SK-N-SH treated with all-trans-retinoic acid at 6 μM for 48 hours (cell line): ENCODE measurements at regions not wholly inside any gene's neighbourhood (a gene's known extent, or its start where the extent isn't known, plus 50 kb on each side); places are given as distances from the start of the nearest gene placed in this dataset.

Experiments
- ATAC-seq: fragments of 200-7000 bp; cut with Tn5 transposase; 3 replicates; pipeline ENCODE4 v1.9.1; 2020; ENCODE audit warnings: mild to moderate bottlenecking, moderate library complexity
- ARNTL ChIP-seq: fragments of 450-650 bp; formaldehyde crosslinking; IDR thresholded peaks from 2 replicates; pipeline ENCODE4 v1.5.0; 2020; ENCODE audit warnings: low read depth, mild to moderate bottlenecking, moderate library complexity, borderline replicate concordance
- CREB5 ChIP-seq: fragments of 250-450 bp; sonication (Bioruptor Pico); IDR thresholded peaks from 2 replicates; pipeline ENCODE4 v1.5.1; 2020; ENCODE audit warnings: low read depth, mild to moderate bottlenecking, moderate library complexity
- CSDC2 ChIP-seq: fragments of 250-450 bp; sonication (Bioruptor Pico); IDR thresholded peaks from 2 replicates; pipeline ENCODE4 v1.5.0; 2020; ENCODE audit warnings: mild to moderate bottlenecking, moderate library complexity
- CSRNP3 ChIP-seq: fragments of 250-450 bp; sonication (Bioruptor Pico); IDR thresholded peaks from 2 replicates; pipeline ENCODE4 v1.5.1; 2021; ENCODE audit warnings: mild to moderate bottlenecking, moderate library complexity
- ESRRG ChIP-seq: fragments of 250-450 bp; sonication (Bioruptor Pico); IDR thresholded peaks from 2 replicates; pipeline ENCODE4 v1.6.1; 2021; ENCODE audit warnings: mild to moderate bottlenecking
- GLIS3 ChIP-seq: fragments of 250-450 bp; sonication (Bioruptor Pico); IDR thresholded peaks from 2 replicates; pipeline ENCODE4 v1.5.0; 2020; ENCODE audit warnings: mild to moderate bottlenecking, moderate library complexity
- ISL1 ChIP-seq: fragments of 250-450 bp; sonication (Bioruptor Pico); IDR thresholded peaks from 2 replicates; pipeline ENCODE4 v2.1.2; 2022; ENCODE audit warnings: mild to moderate bottlenecking, moderate library complexity
- OSR1 ChIP-seq: fragments of 250-450 bp; sonication (Bioruptor Pico); IDR thresholded peaks from 2 replicates; pipeline ENCODE4 v1.8.0; 2022; ENCODE audit warnings: moderate library complexity, mild to moderate bottlenecking, inconsistent platforms
- PATZ1 ChIP-seq: fragments of 250-450 bp; sonication (Bioruptor Pico); IDR thresholded peaks from 2 replicates; pipeline ENCODE4 v1.8.0; 2020; ENCODE audit warnings: mild to moderate bottlenecking, moderate library complexity, borderline replicate concordance
- POU6F1 ChIP-seq: fragments of 250-450 bp; sonication (Bioruptor Pico); IDR thresholded peaks from 2 replicates; pipeline ENCODE4 v1.8.0; 2021; ENCODE audit warnings: low read depth, mild to moderate bottlenecking, moderate library complexity, borderline replicate concordance
- PPARA ChIP-seq: fragments of 250-450 bp; sonication (Bioruptor Pico); IDR thresholded peaks from 2 replicates; pipeline ENCODE4 v1.5.0; 2020; ENCODE audit warnings: mild to moderate bottlenecking, borderline replicate concordance
- RARB ChIP-seq: fragments of 250-450 bp; sonication (Bioruptor Pico); IDR thresholded peaks from 2 replicates; pipeline ENCODE4 v1.8.0; 2021; ENCODE audit warnings: mild to moderate bottlenecking, moderate library complexity
- SNAI2 ChIP-seq: fragments of 250-450 bp; sonication (Bioruptor Pico); IDR thresholded peaks from 2 replicates; pipeline ENCODE4 v1.5.0; 2020; ENCODE audit warnings: mild to moderate bottlenecking, moderate library complexity
- TCF4 ChIP-seq: fragments of 250-450 bp; sonication (Bioruptor Pico); IDR thresholded peaks from 2 replicates; pipeline ENCODE4 v1.8.0; 2021; ENCODE audit warnings: mild to moderate bottlenecking, moderate library complexity, borderline replicate concordance
- TOX ChIP-seq: fragments of 250-450 bp; sonication (Bioruptor Pico); IDR thresholded peaks from 2 replicates; pipeline ENCODE4 v1.8.0; 2021; ENCODE audit warnings: mild to moderate bottlenecking, moderate library complexity, borderline replicate concordance
- TSHZ2 ChIP-seq: fragments of 250-450 bp; sonication (Bioruptor Pico); IDR thresholded peaks from 2 replicates; pipeline ENCODE4 v1.5.0; 2020; ENCODE audit warnings: mild to moderate bottlenecking, moderate library complexity
- ZC3H10 ChIP-seq: fragments of 250-450 bp; sonication (Bioruptor Pico); IDR thresholded peaks from 2 replicates; pipeline ENCODE4 v1.5.1; 2021; ENCODE audit warnings: mild to moderate bottlenecking, moderate library complexity
- ZFP3 ChIP-seq: fragments of 250-450 bp; sonication (Bioruptor Pico); IDR thresholded peaks from 2 replicates; pipeline ENCODE4 v1.5.0; 2020; ENCODE audit warnings: mild to moderate bottlenecking, moderate library complexity
- ZFP30 ChIP-seq: fragments of 450-650 bp; formaldehyde crosslinking; IDR thresholded peaks from 2 replicates; pipeline ENCODE4 v1.5.0; 2022; ENCODE audit warnings: mild to moderate bottlenecking, moderate library complexity
- ZNF565 ChIP-seq: fragments of 450-650 bp; formaldehyde crosslinking; conservative IDR thresholded peaks from 2 replicates; pipeline ENCODE4 v1.5.0; 2020; ENCODE audit warnings: low read depth, mild to moderate bottlenecking, moderate library complexity
- ZNF70 ChIP-seq: fragments of 450-650 bp; formaldehyde crosslinking; IDR thresholded peaks from 2 replicates; pipeline ENCODE4 v1.5.0; 2020; ENCODE audit warnings: mild to moderate bottlenecking, moderate library complexity
- ZNF8 ChIP-seq: fragments of 450-650 bp; formaldehyde crosslinking; IDR thresholded peaks from 2 replicates; pipeline ENCODE4 v1.5.0; 2020; ENCODE audit warnings: mild to moderate bottlenecking, moderate library complexity

GRCh38 chr10:124332426-124332825, 86.3 kb downstream of the OAT start (continued):
- no peak for TF ChIP-seq ZC3H10 (CRISPR knock-in tag)

GRCh38 chr10:124329941-124330340, 88.8 kb downstream of the OAT start:
- TF ChIP-seq PPARA (CRISPR knock-in tag) (no peak), ARNTL (CRISPR knock-in tag) (no peak), POU6F1 (CRISPR knock-in tag) (no peak), GLIS3 (no peak), RARB (CRISPR knock-in tag) (no peak), ZNF70 (no peak), CREB5 (no peak)
- no peak for ATAC-seq

- ATAC-seq: no peak
- no peak for TF ChIP-seq CSRNP3 (CRISPR knock-in tag)
- TF ChIP-seq TOX: no peak
- no peak for TF ChIP-seq ZFP3
- no peak for TF ChIP-seq CSDC2 (CRISPR knock-in tag)
- no peak for TF ChIP-seq ZNF565 (CRISPR knock-in tag)
- no peak for TF ChIP-seq ZFP30
- no peak for TF ChIP-seq ESRRG (CRISPR knock-in tag)
- TF ChIP-seq ZC3H10 (CRISPR knock-in tag): no peak
- no peak for TF ChIP-seq PATZ1 (CRISPR knock-in tag)
- no peak for TF ChIP-seq SNAI2 (CRISPR knock-in tag)
- TF ChIP-seq ISL1 (CRISPR knock-in tag): no peak
- TF ChIP-seq TSHZ2 (CRISPR knock-in tag): no peak
- TF ChIP-seq ARNTL (CRISPR knock-in tag): no peak
- no peak for TF ChIP-seq TCF4 (CRISPR knock-in tag)
- no peak for TF ChIP-seq OSR1 (CRISPR knock-in tag)
- TF ChIP-seq POU6F1 (CRISPR knock-in tag): no peak
- TF ChIP-seq ZNF8 (CRISPR knock-in tag): no peak
- no peak for TF ChIP-seq RARB (CRISPR knock-in tag)
- TF ChIP-seq PPARA (CRISPR knock-in tag): no peak
- TF ChIP-seq CREB5: no peak
- TF ChIP-seq, all 23 proteins: peak for 0
Measured at GRCh38 chr10:124329362-124329761, 89.4 kb downstream of the OAT start.
